Fibroblast of lung (primary cell): ENCODE measurements at regions not wholly inside any gene's neighbourhood (a gene's known extent, or its start where the extent isn't known, plus 50 kb on each side); places are given as distances from the start of the nearest gene placed in this dataset.

Experiments
- EZH2 ChIP-seq: IDR thresholded peaks from 2 replicates; pipeline ENCODE4 v1.5.1; 2012; ENCODE audit warnings: low read length, control low read depth, mild to moderate bottlenecking; ENCODE audit errors: missing control alignments
- TF ChIP-seq, protein P1 (sequence below), 2 donors: IDR thresholded peaks in 1 of 2; conservative IDR thresholded peaks in 1 of 2; 1 replicate in 1 of 2; 2 replicates in 1 of 2; pipeline ENCODE4 v1.5.1; 2011 to 2012; ENCODE audit warnings: low read length in 2 of 2, control low read depth in 1 of 2, inconsistent platforms in 1 of 2, low read depth in 1 of 2, mild to moderate bottlenecking in 1 of 2

- TF ChIP-seq, protein P1, sequence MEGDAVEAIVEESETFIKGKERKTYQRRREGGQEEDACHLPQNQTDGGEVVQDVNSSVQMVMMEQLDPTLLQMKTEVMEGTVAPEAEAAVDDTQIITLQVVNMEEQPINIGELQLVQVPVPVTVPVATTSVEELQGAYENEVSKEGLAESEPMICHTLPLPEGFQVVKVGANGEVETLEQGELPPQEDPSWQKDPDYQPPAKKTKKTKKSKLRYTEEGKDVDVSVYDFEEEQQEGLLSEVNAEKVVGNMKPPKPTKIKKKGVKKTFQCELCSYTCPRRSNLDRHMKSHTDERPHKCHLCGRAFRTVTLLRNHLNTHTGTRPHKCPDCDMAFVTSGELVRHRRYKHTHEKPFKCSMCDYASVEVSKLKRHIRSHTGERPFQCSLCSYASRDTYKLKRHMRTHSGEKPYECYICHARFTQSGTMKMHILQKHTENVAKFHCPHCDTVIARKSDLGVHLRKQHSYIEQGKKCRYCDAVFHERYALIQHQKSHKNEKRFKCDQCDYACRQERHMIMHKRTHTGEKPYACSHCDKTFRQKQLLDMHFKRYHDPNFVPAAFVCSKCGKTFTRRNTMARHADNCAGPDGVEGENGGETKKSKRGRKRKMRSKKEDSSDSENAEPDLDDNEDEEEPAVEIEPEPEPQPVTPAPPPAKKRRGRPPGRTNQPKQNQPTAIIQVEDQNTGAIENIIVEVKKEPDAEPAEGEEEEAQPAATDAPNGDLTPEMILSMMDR (conservative IDR thresholded peaks at IDR 0.05 in 1 of 2, IDR thresholded peaks at IDR 0.05 in 1 of 2; ENCODE audit: low read depth in 1 of 2, low read length in 2 of 2): no peak
- no peak for TF ChIP-seq EZH2
Measured at GRCh38 chr2:198438331-198438730, 633.9 kb downstream of the PLCL1 start.
